ENCODE measurements at regions not wholly inside any gene's neighbourhood (a gene's known extent, or its start where the extent isn't known, plus 50 kb on each side); places are given as distances from the start of the nearest gene placed in this dataset.

DNA sequence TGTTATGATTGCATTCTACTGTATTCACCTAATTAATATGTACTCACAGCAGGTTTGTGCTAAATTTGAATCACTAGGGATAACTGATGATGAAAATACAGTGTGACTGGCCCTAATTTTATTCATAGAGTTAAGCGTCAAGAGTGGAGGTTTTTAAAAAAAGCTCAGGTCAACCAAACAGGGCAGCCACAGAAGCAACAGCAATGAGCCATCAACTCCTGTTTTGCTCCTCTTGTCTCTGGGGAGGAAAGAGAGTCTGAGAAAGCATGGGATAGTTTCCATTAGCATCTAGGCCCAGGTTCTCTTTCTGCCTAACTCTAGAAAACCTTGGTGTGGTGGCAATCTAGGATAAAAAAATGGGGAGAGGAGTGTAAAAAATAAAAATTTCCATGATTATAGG is 122.1 kb downstream of the OGFRL1 start:
- H3K27me3 ChIP-seq (ENCODE audit: control insufficient read depth in 4 of 4, insufficient read depth in 4 of 4, low read length in 3 of 4) = no peaks in the 10 kb centered on the region
- H3K27ac ChIP-seq (ENCODE audit: low read depth in 1 of 2, low read length in 2 of 2) = no peak overlapping the region
- peaks cover 7 to 31% (median 13%) of the 10 kb centered on the region in 4 donors for H3K4me1 ChIP-seq (ENCODE audit: control insufficient read depth in 4 of 4, insufficient read depth in 4 of 4, low read length in 3 of 4)
- DNase-seq (ENCODE audit: low spot score) = no peak
- TF ChIP-seq JUND (IDR thresholded peaks at IDR 0.05) = no peak
- no peak for TF ChIP-seq TAF1 (conservative IDR thresholded peaks at IDR 0.05)
- TF ChIP-seq, protein P1, sequence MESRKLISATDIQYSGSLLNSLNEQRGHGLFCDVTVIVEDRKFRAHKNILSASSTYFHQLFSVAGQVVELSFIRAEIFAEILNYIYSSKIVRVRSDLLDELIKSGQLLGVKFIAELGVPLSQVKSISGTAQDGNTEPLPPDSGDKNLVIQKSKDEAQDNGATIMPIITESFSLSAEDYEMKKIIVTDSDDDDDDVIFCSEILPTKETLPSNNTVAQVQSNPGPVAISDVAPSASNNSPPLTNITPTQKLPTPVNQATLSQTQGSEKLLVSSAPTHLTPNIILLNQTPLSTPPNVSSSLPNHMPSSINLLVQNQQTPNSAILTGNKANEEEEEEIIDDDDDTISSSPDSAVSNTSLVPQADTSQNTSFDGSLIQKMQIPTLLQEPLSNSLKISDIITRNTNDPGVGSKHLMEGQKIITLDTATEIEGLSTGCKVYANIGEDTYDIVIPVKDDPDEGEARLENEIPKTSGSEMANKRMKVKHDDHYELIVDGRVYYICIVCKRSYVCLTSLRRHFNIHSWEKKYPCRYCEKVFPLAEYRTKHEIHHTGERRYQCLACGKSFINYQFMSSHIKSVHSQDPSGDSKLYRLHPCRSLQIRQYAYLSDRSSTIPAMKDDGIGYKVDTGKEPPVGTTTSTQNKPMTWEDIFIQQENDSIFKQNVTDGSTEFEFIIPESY (IDR thresholded peaks at IDR 0.05) = no peak
- TF ChIP-seq, protein P2, sequence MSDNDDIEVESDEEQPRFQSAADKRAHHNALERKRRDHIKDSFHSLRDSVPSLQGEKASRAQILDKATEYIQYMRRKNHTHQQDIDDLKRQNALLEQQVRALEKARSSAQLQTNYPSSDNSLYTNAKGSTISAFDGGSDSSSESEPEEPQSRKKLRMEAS (IDR thresholded peaks at IDR 0.05) = no peak
- TF ChIP-seq YY1 (IDR thresholded peaks at IDR 0.05) = no peak
- no peak for TF ChIP-seq EGR1 (IDR thresholded peaks at IDR 0.05; ENCODE audit: low read depth in 2 of 2)
- no peak for TF ChIP-seq FOXA2 (IDR thresholded peaks at IDR 0.05)
- TF ChIP-seq, protein P3, sequence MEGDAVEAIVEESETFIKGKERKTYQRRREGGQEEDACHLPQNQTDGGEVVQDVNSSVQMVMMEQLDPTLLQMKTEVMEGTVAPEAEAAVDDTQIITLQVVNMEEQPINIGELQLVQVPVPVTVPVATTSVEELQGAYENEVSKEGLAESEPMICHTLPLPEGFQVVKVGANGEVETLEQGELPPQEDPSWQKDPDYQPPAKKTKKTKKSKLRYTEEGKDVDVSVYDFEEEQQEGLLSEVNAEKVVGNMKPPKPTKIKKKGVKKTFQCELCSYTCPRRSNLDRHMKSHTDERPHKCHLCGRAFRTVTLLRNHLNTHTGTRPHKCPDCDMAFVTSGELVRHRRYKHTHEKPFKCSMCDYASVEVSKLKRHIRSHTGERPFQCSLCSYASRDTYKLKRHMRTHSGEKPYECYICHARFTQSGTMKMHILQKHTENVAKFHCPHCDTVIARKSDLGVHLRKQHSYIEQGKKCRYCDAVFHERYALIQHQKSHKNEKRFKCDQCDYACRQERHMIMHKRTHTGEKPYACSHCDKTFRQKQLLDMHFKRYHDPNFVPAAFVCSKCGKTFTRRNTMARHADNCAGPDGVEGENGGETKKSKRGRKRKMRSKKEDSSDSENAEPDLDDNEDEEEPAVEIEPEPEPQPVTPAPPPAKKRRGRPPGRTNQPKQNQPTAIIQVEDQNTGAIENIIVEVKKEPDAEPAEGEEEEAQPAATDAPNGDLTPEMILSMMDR (IDR thresholded peaks at IDR 0.05; ENCODE audit: low read depth, low read length, missing input control) = no peak
- TF ChIP-seq HNF4A (conservative IDR thresholded peaks at IDR 0.05) = no peak
- no peak for TF ChIP-seq FOXA1 (IDR thresholded peaks at IDR 0.05)
- TF ChIP-seq, protein P4, sequence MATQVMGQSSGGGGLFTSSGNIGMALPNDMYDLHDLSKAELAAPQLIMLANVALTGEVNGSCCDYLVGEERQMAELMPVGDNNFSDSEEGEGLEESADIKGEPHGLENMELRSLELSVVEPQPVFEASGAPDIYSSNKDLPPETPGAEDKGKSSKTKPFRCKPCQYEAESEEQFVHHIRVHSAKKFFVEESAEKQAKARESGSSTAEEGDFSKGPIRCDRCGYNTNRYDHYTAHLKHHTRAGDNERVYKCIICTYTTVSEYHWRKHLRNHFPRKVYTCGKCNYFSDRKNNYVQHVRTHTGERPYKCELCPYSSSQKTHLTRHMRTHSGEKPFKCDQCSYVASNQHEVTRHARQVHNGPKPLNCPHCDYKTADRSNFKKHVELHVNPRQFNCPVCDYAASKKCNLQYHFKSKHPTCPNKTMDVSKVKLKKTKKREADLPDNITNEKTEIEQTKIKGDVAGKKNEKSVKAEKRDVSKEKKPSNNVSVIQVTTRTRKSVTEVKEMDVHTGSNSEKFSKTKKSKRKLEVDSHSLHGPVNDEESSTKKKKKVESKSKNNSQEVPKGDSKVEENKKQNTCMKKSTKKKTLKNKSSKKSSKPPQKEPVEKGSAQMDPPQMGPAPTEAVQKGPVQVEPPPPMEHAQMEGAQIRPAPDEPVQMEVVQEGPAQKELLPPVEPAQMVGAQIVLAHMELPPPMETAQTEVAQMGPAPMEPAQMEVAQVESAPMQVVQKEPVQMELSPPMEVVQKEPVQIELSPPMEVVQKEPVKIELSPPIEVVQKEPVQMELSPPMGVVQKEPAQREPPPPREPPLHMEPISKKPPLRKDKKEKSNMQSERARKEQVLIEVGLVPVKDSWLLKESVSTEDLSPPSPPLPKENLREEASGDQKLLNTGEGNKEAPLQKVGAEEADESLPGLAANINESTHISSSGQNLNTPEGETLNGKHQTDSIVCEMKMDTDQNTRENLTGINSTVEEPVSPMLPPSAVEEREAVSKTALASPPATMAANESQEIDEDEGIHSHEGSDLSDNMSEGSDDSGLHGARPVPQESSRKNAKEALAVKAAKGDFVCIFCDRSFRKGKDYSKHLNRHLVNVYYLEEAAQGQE (IDR thresholded peaks at IDR 0.05) = no peak
- TF ChIP-seq RXRA (IDR thresholded peaks at IDR 0.05) = no peak
- no peak for TF ChIP-seq SP1 (IDR thresholded peaks at IDR 0.05)
- TF ChIP-seq GABPA (IDR thresholded peaks at IDR 0.05 in 1 of 2, conservative IDR thresholded peaks at IDR 0.05 in 1 of 2) = no peak
- no peak for TF ChIP-seq RAD21 (IDR thresholded peaks at IDR 0.05)
- peaks cover 0 to 4% (median 2%) of the 10 kb centered on the region in 4 donors for H3K36me3 ChIP-seq (ENCODE audit: control insufficient read depth in 4 of 4, insufficient read depth in 3 of 4, low read depth in 1 of 4, low read length in 3 of 4)
- 88% methylated on average over 1 of the region's 1 CpG for WGBS
- no peak overlapping the region for H3K4me3 ChIP-seq (ENCODE audit: low read depth in 1 of 3, low read length in 3 of 3)
- H3K9ac ChIP-seq (ENCODE audit: low read depth in 1 of 2, low read length in 2 of 2) = no peak overlapping the region
- H3K9me3 ChIP-seq (ENCODE audit: control insufficient read depth in 4 of 4, low read length in 3 of 4) = no peaks in the 10 kb centered on the region

DNA sequence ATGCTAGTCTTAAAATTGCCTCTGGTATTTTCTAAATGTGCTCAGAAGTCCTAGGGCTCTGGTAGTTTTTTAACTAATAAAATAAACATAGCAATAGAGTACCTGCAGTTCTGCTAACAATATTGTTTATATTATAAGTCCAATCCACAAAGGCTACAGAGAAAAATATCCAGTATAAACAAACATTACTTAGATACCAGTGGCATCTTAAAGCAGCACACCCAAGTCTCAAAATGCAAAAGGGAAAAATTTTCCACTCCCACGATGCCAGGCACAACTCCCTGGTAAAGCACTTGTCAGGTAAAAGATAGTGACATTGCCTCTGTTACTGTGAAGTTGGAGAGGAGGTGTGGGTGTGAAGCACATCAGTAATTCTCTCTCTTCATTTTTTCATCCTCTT is 123.3 kb downstream of the OGFRL1 start:
- H3K27me3 ChIP-seq (ENCODE audit: control insufficient read depth in 4 of 4, insufficient read depth in 4 of 4, low read length in 3 of 4) = no peaks in the 10 kb centered on the region
- no peak for DNase-seq (ENCODE audit: low spot score)
- peaks cover 7 to 31% (median 13%) of the 10 kb centered on the region in 4 donors for H3K4me1 ChIP-seq (ENCODE audit: control insufficient read depth in 4 of 4, insufficient read depth in 4 of 4, low read length in 3 of 4)
- peaks cover 0 to 10% (median 6%) of the 10 kb centered on the region in 4 donors for H3K36me3 ChIP-seq (ENCODE audit: control insufficient read depth in 4 of 4, insufficient read depth in 3 of 4, low read depth in 1 of 4, low read length in 3 of 4)
- no peak overlapping the region for H3K4me3 ChIP-seq (ENCODE audit: low read depth in 1 of 3, low read length in 3 of 3)
- no peak overlapping the region for H3K27ac ChIP-seq (ENCODE audit: low read depth in 1 of 2, low read length in 2 of 2)
- 29% methylated on average over 1 of the region's 1 CpG for WGBS
- no peaks in the 10 kb centered on the region for H3K9me3 ChIP-seq (ENCODE audit: control insufficient read depth in 4 of 4, low read length in 3 of 4)
- no peak overlapping the region for H3K9ac ChIP-seq (ENCODE audit: low read depth in 1 of 2, low read length in 2 of 2)
- TF ChIP-seq, protein P5, sequence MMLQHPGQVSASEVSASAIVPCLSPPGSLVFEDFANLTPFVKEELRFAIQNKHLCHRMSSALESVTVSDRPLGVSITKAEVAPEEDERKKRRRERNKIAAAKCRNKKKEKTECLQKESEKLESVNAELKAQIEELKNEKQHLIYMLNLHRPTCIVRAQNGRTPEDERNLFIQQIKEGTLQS (IDR thresholded peaks at IDR 0.05) = no peak
- TF ChIP-seq RXRA (IDR thresholded peaks at IDR 0.05) = no peak
- TF ChIP-seq, protein P1 (IDR thresholded peaks at IDR 0.05) = no peak
- TF ChIP-seq RAD21 (IDR thresholded peaks at IDR 0.05) = no peak
- TF ChIP-seq EGR1 (IDR thresholded peaks at IDR 0.05; ENCODE audit: low read depth in 2 of 2) = no peak
- TF ChIP-seq, protein P3 (IDR thresholded peaks at IDR 0.05; ENCODE audit: low read depth, low read length, missing input control) = no peak
- TF ChIP-seq YY1 (IDR thresholded peaks at IDR 0.05) = no peak
- TF ChIP-seq JUND (IDR thresholded peaks at IDR 0.05) = no peak
- TF ChIP-seq NR2F2 (IDR thresholded peaks at IDR 0.05) = no peak

Data from liver (tissue), 8 donors.